Neural crest cell (in vitro differentiated cells): ENCODE measurements at regions not wholly inside any gene's neighbourhood (a gene's known extent, or its start where the extent isn't known, plus 50 kb on each side); places are given as distances from the start of the nearest gene placed in this dataset.

Experiments used
- DNase-seq: peaks from one replicate; pipeline ENCODE4 v3.0.0; 2021; ENCODE audit warnings: low read depth, mixed read lengths, low spot score
- H3K27ac Mint-ChIP-seq: one replicate; pipeline ENCODE4 v1.8.0; 2021; ENCODE audit warnings: mild to moderate bottlenecking, mixed read lengths; ENCODE audit not compliant: unreplicated experiment
- H3K27me3 Mint-ChIP-seq: 2 replicates; pipeline ENCODE4 v1.8.0; 2021; ENCODE audit warnings: low read depth, mild to moderate bottlenecking, mixed read lengths
- H3K36me3 Mint-ChIP-seq: 2 replicates; pipeline ENCODE4 v1.8.0; 2021; ENCODE audit warnings: low read depth, mild to moderate bottlenecking, mixed read lengths
- H3K4me1 Mint-ChIP-seq: 2 replicates; pipeline ENCODE4 v1.8.0; 2021; ENCODE audit warnings: mixed read lengths
- H3K4me3 Mint-ChIP-seq: one replicate; pipeline ENCODE4 v1.8.0; 2021; ENCODE audit warnings: mild to moderate bottlenecking, mixed read lengths
- H3K9me3 Mint-ChIP-seq: 2 replicates; pipeline ENCODE4 v1.8.0; 2021; ENCODE audit warnings: mixed read lengths
- CTCF ChIP-seq: fragments of 200-600 bp; sonication (generic); conservative IDR thresholded peaks from 2 replicates; pipeline ENCODE4 v1.5.0; 2021; ENCODE audit warnings: antibody characterized with exemption, mild to moderate bottlenecking

GRCh38 chr17:33940769-33941370 is 314.2 kb upstream of the CCL2 start:
- Mint-ChIP-seq H3K9me3 (no peaks in the 10 kb centered on the region), H3K4me1 (no peaks in the 10 kb centered on the region), H3K27me3 (peaks cover 5% of the 10 kb centered on the region), H3K27ac (no peak overlapping the region), H3K36me3 (no peaks in the 10 kb centered on the region), H3K4me3 (no peak overlapping the region)
- TF ChIP-seq CTCF, result no peak
- no peak for DNase-seq

GRCh38 chr17:33941744-33942143 is 313.3 kb upstream of the CCL2 start:
- DNase-seq, result no peak
- Mint-ChIP-seq H3K27ac (no peak overlapping the region), H3K4me1 (no peaks in the 10 kb centered on the region), H3K27me3 (peaks cover 5% of the 10 kb centered on the region), H3K9me3 (no peaks in the 10 kb centered on the region), H3K36me3 (no peaks in the 10 kb centered on the region), H3K4me3 (no peak overlapping the region)
- no peak for TF ChIP-seq CTCF

- peaks cover 8% of the 10 kb centered on the region for H3K27me3 Mint-ChIP-seq
- DNase-seq, result no peak
Measured at GRCh38 chr17:33942414-33942813, 312.7 kb upstream of the CCL2 start.

GRCh38 chr17:33944412-33944811 is 310.7 kb upstream of the CCL2 start:
- no peak overlapping the region for H3K27ac Mint-ChIP-seq
- H3K4me1 Mint-ChIP-seq, result no peaks in the 10 kb centered on the region
- no peaks in the 10 kb centered on the region for H3K9me3 Mint-ChIP-seq
- TF ChIP-seq CTCF, result no peak
- no peaks in the 10 kb centered on the region for H3K36me3 Mint-ChIP-seq
- DNase-seq, result no peak
- H3K27me3 Mint-ChIP-seq, result peaks cover 8% of the 10 kb centered on the region
- H3K4me3 Mint-ChIP-seq, result no peak overlapping the region

More at GRCh38 chr17:33942414-33942813, 312.7 kb upstream of the CCL2 start:
- Mint-ChIP-seq H3K4me1 (no peaks in the 10 kb centered on the region), H3K4me3 (no peak overlapping the region), H3K9me3 (no peaks in the 10 kb centered on the region), H3K36me3 (no peaks in the 10 kb centered on the region), H3K27ac (no peak overlapping the region)
- TF ChIP-seq CTCF, result no peak

GRCh38 chr17:33944826-33945225 is 310.3 kb upstream of the CCL2 start:
- H3K4me3 Mint-ChIP-seq, result no peak overlapping the region
- H3K9me3 Mint-ChIP-seq, result no peaks in the 10 kb centered on the region
- no peak for TF ChIP-seq CTCF
- peaks cover 8% of the 10 kb centered on the region for H3K27me3 Mint-ChIP-seq
- no peak for DNase-seq
- no peaks in the 10 kb centered on the region for H3K36me3 Mint-ChIP-seq
- no peak overlapping the region for H3K27ac Mint-ChIP-seq
- H3K4me1 Mint-ChIP-seq, result no peaks in the 10 kb centered on the region
